HEK293T (cell line): ENCODE measurements at regions not wholly inside any gene's neighbourhood (a gene's known extent, or its start where the extent isn't known, plus 50 kb on each side); places are given as distances from the start of the nearest gene placed in this dataset.
"Not testable (repeated sequence)": the region's sequence is repeated elsewhere in the genome, so short reads cannot be mapped to it uniquely, and the experiment has no call there.

ENCODE experiments used
- CTCF ChIA-PET: fragments of 350-600 bp; formaldehyde crosslinking; extraction: SDS; loops from one replicate; lab custom pipeline; 2021; ENCODE audit warnings: antibody characterized with exemption, inconsistent platforms; lab: Yijun Ruan, JAX
- POLR2A ChIA-PET: fragments of 350-600 bp; formaldehyde crosslinking; extraction: SDS; loops from one replicate; lab custom pipeline; 2020; ENCODE audit warnings: antibody characterized with exemption, inconsistent platforms; lab: Yijun Ruan, JAX
- DNase-seq: peaks from one replicate; pipeline ENCODE4 v3.0.0; 2012; ENCODE audit warnings: mixed read lengths; ENCODE audit errors: extremely low spot score
- ARNT ChIP-seq: fragments of 450-650 bp; IDR thresholded peaks from 2 replicates; pipeline ENCODE4 v1.6.1; 2017; ENCODE audit warnings: mild to moderate bottlenecking
- BHLHE40 ChIP-seq: fragments of 450-650 bp; IDR thresholded peaks from 2 replicates; pipeline ENCODE4 v1.6.1; 2016; ENCODE audit warnings: mild to moderate bottlenecking, moderate library complexity, borderline replicate concordance
- CTBP1 ChIP-seq: fragments of 450-650 bp; IDR thresholded peaks from 2 replicates; pipeline ENCODE4 v1.6.1; 2016; ENCODE audit warnings: borderline replicate concordance
- ELF4 ChIP-seq: fragments of 450-650 bp; IDR thresholded peaks from 2 replicates; pipeline ENCODE4 v1.6.1; 2017; ENCODE audit warnings: antibody characterized with exemption
- FOXA1 ChIP-seq: fragments of 450-650 bp; IDR thresholded peaks from 2 replicates; pipeline ENCODE4 v1.6.1; 2016; ENCODE audit warnings: mild to moderate bottlenecking
- FOXK2 ChIP-seq: fragments of 450-650 bp; IDR thresholded peaks from 2 replicates; pipeline ENCODE4 v1.6.1; 2016; ENCODE audit warnings: mild to moderate bottlenecking
- FOXM1 ChIP-seq: fragments of 450-650 bp; IDR thresholded peaks from 2 replicates; pipeline ENCODE4 v1.6.1; 2017; ENCODE audit warnings: mild to moderate bottlenecking, borderline replicate concordance
- L3MBTL2 ChIP-seq: fragments of 450-650 bp; conservative IDR thresholded peaks from 2 replicates; pipeline ENCODE4 v1.6.1; 2016; ENCODE audit warnings: mild to moderate bottlenecking
- LEF1 ChIP-seq: fragments of 450-650 bp; IDR thresholded peaks from 2 replicates; pipeline ENCODE4 v1.6.1; 2017; ENCODE audit warnings: mild to moderate bottlenecking, borderline replicate concordance
- NFRKB ChIP-seq: fragments of 450-650 bp; IDR thresholded peaks from 2 replicates; pipeline ENCODE4 v1.6.1; 2016; ENCODE audit warnings: mild to moderate bottlenecking, moderate library complexity
- SP1 ChIP-seq: fragments of 450-650 bp; IDR thresholded peaks from 2 replicates; pipeline ENCODE4 v1.6.1; 2017
- SUZ12 ChIP-seq: fragments of 450-650 bp; IDR thresholded peaks from 2 replicates; pipeline ENCODE4 v1.6.1; 2016; ENCODE audit warnings: mild to moderate bottlenecking
- TARDBP ChIP-seq: fragments of 450-650 bp; IDR thresholded peaks from 2 replicates; pipeline ENCODE4 v1.6.1; 2016
- ZNF384 ChIP-seq: fragments of 450-650 bp; IDR thresholded peaks from 2 replicates; pipeline ENCODE4 v1.6.1; 2016
- TF ChIP-seq, protein P1 (sequence below): fragments of 450-650 bp; IDR thresholded peaks from 2 replicates; pipeline ENCODE4 v1.6.1; 2016

DNA sequence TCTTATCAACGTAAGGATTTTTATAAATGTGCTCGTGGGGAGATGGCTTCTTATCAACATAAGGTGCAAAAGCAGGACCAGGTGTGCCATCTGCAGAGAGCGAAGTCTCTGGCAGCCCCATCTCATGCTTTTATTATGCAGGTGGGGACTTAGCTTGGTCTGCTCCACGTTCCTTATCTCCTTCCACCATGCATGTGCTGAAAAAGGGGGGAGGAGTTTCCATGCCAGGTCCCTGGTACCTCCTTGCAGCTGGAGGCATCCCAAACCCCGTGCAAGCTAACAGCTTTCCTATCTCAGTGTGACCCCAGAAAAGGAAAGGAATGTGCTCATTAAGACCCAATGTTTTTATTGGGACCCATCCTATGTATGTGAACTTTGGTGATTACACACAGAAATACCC is 608.5 kb downstream of the TMEM121 start:
- DNase-seq, result no peak
- ChIA-PET CTCF (no interaction called here), POLR2A (no interaction called here)
- TF ChIP-seq BHLHE40, result no peak
- TF ChIP-seq, protein P1, sequence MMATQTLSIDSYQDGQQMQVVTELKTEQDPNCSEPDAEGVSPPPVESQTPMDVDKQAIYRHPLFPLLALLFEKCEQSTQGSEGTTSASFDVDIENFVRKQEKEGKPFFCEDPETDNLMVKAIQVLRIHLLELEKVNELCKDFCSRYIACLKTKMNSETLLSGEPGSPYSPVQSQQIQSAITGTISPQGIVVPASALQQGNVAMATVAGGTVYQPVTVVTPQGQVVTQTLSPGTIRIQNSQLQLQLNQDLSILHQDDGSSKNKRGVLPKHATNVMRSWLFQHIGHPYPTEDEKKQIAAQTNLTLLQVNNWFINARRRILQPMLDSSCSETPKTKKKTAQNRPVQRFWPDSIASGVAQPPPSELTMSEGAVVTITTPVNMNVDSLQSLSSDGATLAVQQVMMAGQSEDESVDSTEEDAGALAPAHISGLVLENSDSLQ, result no peak
- TF ChIP-seq FOXA1, result no peak
- no peak for TF ChIP-seq ELF4

DNA sequence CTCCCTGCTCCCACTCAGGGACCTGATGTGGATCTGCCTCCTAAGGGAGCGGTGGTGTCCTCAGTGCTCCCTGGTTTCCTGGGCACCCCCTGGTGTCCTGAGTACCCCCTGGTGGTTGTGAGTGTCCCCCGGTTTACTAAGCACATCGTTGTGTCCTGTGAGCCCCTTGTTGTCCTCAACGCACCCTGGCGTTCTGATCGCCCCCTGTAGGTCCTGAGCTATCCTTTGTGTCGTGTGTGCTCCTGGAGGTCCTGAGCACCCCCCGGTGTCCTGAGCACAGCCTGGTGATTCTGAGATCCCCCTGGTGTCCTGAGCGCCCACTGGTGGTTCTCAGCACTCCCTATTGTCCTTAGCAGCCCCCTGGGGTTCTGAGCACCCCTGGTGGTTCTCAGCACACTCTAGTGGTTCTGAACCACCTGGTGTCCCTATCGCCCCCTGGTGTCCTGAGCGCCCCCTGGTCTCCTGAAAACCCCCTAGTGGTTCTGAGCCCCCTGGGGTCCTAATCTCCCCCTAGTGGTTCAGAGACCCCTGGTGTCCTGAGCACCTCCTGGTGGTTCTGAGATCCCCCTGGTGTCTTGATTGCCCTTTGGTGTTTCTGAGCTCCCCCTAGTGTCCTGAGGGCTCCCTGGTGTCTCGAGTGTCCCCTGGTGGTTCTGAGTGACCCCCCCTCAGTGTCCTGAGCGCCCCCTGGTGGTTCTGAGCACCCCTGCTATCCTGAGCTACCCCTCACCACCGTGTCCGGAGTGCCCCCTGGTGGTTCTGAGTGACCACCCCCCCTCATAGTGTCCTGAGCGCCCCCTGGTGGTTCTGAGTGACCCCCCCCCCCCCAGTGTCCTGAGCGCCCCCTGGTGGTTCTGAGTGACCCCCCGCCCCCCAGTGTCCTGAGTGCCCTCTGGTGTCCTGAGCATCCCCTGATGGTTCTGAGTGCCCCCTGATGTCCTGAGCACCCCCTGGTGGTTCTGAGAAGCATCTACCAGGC is 615.1 kb downstream of the TMEM121 start:
- ChIA-PET POLR2A (no interaction called here), CTCF (no interaction called here)
- no peak for DNase-seq
- no peak for TF ChIP-seq L3MBTL2
- TF ChIP-seq ARNT, result no peak
- no peak for TF ChIP-seq FOXA1
- TF ChIP-seq NFRKB, result no peak
- no peak for TF ChIP-seq LEF1
- TF ChIP-seq BHLHE40, result no peak
- TF ChIP-seq, protein P1, result no peak
- TF ChIP-seq FOXM1, result no peak
- no peak for TF ChIP-seq ELF4
- TF ChIP-seq CTBP1, result no peak
- TF ChIP-seq SP1, result no peak
- TF ChIP-seq FOXK2, result no peak
- no peak for TF ChIP-seq ZNF384

DNA sequence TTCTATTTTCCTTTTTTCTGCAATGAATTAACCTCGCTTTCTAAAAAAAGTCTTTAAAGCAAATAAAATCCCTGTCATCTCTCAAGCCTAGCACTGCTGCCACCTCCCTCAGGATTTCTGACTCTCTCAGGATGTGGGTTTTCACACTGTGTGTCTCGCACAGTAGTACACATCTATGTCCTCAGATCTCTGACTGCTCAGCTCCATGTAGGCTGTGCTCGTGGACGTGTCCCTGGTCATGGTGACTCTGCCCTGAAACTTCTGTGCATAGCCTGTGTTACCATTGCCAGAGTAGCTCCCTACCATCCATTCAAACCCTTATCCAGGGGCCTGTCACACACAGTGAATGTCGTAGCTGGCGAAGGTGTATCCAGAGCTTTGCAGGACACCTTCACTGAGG is 619.3 kb downstream of the TMEM121 start:
- POLR2A ChIA-PET, CTCF ChIA-PET, DNase-seq: not testable (repeated sequence)

DNA sequence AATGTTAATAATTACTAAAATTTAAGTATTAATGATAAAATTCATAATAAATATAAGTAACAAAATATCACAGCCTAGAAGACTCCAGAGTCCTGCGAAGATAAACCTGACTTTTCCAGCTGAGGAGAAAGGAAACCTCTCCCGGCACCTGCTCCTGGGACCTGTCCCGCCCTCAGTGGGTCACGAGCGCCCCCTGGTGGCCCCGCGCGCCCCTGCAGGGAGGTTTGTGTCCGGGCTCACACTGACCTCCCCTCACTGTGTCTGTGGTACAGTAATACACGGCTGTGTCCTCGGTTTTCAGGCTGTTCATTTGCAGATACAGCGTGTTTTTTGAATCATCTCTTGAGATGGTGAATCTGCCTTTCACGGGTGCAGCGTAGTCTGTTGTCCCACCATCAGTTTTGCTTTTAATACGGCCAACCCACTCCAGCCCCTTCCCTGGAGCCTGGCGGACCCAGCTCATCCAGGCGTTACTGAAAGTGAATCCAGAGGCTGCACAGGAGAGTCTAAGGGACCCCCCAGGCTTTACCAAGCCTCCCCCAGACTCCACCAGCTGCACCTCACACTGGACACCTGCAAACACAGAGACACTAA is 627.1 kb downstream of the TMEM121 start:
- CTCF ChIA-PET, DNase-seq, POLR2A ChIA-PET: not testable (repeated sequence)

DNA sequence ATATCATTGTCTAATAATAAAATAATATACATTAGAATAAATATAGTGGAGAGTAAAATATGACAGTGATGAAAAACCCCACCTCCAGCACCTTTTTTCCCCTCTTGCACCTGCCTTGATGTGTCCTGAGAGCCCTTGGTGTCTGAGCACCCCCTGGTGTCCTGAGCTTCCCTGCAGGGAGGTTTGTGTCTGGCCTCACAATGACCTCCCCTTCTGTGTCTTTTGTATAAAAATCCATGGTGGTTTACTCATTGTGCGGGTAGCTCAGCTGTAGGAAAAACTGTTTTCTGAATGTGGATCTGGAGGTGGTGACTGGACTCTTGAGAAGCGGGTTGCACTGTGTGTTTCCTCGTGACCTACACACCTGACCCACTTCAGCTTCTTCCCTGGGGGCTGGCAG is 636.9 kb downstream of the TMEM121 start:
- DNase-seq, result no peak
- ChIA-PET CTCF (no interaction called here), POLR2A (no interaction called here)
- TF ChIP-seq SP1 (no peak), LEF1 (no peak), SUZ12 (no peak), CTBP1 (no peak), NFRKB (no peak), ARNT (no peak), L3MBTL2 (no peak), TARDBP (no peak), ELF4 (no peak), FOXM1 (no peak), FOXA1 (no peak), ZNF384 (no peak), FOXK2 (no peak), BHLHE40 (no peak)
- TF ChIP-seq, protein P1, result no peak

DNA sequence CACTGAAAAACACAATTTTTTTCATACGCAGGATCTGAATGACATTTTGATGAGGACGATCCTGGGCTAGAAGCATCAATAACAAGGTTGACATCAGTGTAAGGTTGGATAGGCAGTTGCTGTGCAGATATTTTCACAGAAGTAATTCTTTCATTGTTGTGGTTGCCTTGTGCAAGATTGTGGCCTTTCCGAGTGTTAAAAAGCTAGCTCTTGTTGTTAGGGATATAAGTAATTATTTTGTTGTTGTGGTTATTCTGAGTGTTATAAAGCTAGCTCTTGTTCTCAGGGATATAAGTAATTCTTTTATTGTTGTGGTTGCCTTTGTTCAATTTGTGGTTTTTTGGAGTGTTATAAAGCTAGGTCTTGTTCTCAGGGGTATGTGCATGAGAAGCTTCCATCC is 637.4 kb downstream of the TMEM121 start:
- CTCF ChIA-PET, POLR2A ChIA-PET, DNase-seq: not testable (repeated sequence)

DNA sequence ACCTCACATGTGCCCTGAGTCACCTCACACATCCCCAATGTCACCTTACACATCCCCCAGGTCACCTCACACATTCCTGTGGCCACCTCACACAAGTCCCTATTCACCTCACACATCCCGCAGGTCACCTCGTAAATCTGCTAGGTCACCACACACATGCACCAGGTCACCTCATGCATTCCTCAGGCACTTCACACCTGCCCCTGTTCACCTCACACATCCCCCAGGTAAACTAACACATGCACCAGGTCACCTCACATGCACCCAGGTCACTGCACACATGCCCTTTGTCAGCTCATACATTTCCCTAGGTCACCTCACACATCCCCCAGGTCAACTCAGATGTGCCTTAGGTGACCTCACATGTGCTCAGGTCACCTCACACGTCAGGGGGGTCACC is 639.8 kb downstream of the TMEM121 start:
- no peak for DNase-seq
- ChIA-PET CTCF (interaction anchor here (0.5 kb wide), 1 partner anchor 250 kb away, joined by 3 read pairs; no protein-coding TSS in a partner anchor), POLR2A (no interaction called here)
- no peak for TF ChIP-seq NFRKB
- TF ChIP-seq TARDBP, result no peak
- TF ChIP-seq FOXK2, result no peak
